ENCODE measurements at regions not wholly inside any gene's neighbourhood (a gene's known extent, or its start where the extent isn't known, plus 50 kb on each side); places are given as distances from the start of the nearest gene placed in this dataset.
"Not testable (repeated sequence)": the region's sequence is repeated elsewhere in the genome, so short reads cannot be mapped to it uniquely, and the experiment has no call there.

- no peak for DNase-seq
These were observed 728.7 kb downstream of the NTRK3 start for GRCh38 chr15:87527875-87528274.

- DNase-seq: no peak
These were observed 729.1 kb downstream of the NTRK3 start for GRCh38 chr15:87527416-87527815.

- no peak for DNase-seq
These were observed 733.0 kb downstream of the NTRK3 start for GRCh38 chr15:87523516-87523915.

- no peak for DNase-seq
These were observed 733.5 kb downstream of the NTRK3 start for GRCh38 chr15:87522997-87523396.

GRCh38 chr15:87518957-87519356, 737.6 kb downstream of the NTRK3 start:
- no peak for DNase-seq

- DNase-seq: no peak
These were observed 748.5 kb downstream of the NTRK3 start for GRCh38 chr15:87508086-87508485.

- no peak for DNase-seq
These were observed 754.4 kb downstream of the NTRK3 start for GRCh38 chr15:87502173-87502572.

- DNase-seq: no peak
These were observed 756.3 kb downstream of the NTRK3 start for GRCh38 chr15:87500240-87500639.

GRCh38 chr15:87498560-87498959, 758.0 kb downstream of the NTRK3 start:
- DNase-seq: no peak

- DNase-seq: no peak
These were observed 759.7 kb downstream of the NTRK3 start for GRCh38 chr15:87496795-87497194.

GRCh38 chr15:87496109-87496508, 760.4 kb downstream of the NTRK3 start:
- DNase-seq: no peak

- no peak for DNase-seq
These were observed 762.7 kb downstream of the NTRK3 start for GRCh38 chr15:87493803-87494202.

GRCh38 chr15:87492321-87492720, 764.2 kb downstream of the NTRK3 start:
- DNase-seq: no peak

- no peak for DNase-seq
These were observed 765.9 kb downstream of the NTRK3 start for GRCh38 chr15:87490666-87491065.

- DNase-seq: no peak
These were observed 766.5 kb downstream of the NTRK3 start for GRCh38 chr15:87489902-87490665.

- no peak for DNase-seq
These were observed 767.1 kb downstream of the NTRK3 start for GRCh38 chr15:87489456-87489855.

GRCh38 chr15:87487484-87487883, 769.1 kb downstream of the NTRK3 start:
- DNase-seq: no peak

GRCh38 chr15:87483468-87483867, 773.1 kb downstream of the NTRK3 start:
- DNase-seq: no peak

- no peak for DNase-seq
These were observed 775.4 kb downstream of the NTRK3 start for GRCh38 chr15:87481126-87481525.

GRCh38 chr15:87478687-87479072, 777.9 kb downstream of the NTRK3 start:
- DNase-seq: no peak

- DNase-seq: no peak
These were observed 778.5 kb downstream of the NTRK3 start for GRCh38 chr15:87477737-87478686.

- no peak for DNase-seq
These were observed 779.5 kb downstream of the NTRK3 start for GRCh38 chr15:87477026-87477425.

- no peak for DNase-seq
These were observed 785.6 kb downstream of the NTRK3 start for GRCh38 chr15:87470923-87471322.

- not testable (repeated sequence) for DNase-seq
These were observed 792.6 kb downstream of the NTRK3 start for GRCh38 chr15:87463956-87464355.
